ENCODE measurements at regions not wholly inside any gene's neighbourhood (a gene's known extent, or its start where the extent isn't known, plus 50 kb on each side); places are given as distances from the start of the nearest gene placed in this dataset.

DNA sequence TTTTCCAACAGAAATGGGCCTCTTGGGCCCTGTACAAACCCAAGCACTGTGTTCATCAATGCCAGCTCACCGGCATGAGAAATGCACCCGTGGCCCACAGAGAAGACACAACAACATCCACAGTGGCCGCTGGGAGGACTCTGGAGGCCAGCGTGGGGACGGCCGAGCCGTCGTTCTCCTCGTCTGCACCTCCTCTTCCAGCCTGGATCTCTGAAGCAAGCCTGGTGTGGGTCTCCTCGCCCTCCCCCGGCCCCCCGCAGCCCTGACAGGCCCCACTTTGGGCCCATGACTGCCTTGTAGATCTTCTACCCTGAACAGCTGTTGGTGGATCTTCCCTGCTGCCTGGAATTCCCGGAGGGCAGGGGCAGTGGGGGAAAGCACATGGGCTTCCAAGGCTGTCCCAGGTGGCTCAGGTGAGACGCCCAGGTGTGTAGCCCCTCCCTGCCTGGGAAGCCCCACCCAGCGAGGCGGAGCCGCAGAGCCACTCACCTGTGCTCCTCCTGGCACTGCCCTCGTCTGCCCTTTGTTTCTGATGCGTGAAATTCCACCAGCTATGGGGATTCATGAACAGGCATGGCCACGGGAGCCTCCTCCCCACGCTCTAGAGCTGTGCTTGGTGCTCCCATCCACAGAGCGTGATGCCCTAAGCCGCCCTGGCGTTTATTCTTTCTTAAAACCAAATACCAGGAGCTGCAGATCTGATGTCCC lies 225.9 kb downstream of the BRD1 start:
- Histone ChIP-seq H3K9ac (ENCODE audit: low read length) (no peak overlapping the region), H3K4me1 (ENCODE audit: control insufficient read depth in 2 of 2, insufficient read depth in 2 of 2, low read length in 2 of 2) (no peaks in the 10 kb centered on the region), H2AFZ (ENCODE audit: insufficient read depth, low read depth, low read length, poor library complexity, severe bottlenecking) (no peak overlapping the region), H3K27me3 (replicated peaks in 1 of 4; ENCODE audit: control extremely low read depth in 1 of 4, control insufficient read depth in 3 of 4, insufficient read depth in 4 of 4, low read length in 3 of 4) (no peaks in the 10 kb centered on the region), H3K4me2 (replicated peaks; ENCODE audit: low read depth, low read length, poor library complexity, severe bottlenecking) (no peak overlapping the region), H3K79me2 (ENCODE audit: control insufficient read depth, insufficient read depth, low read length) (peaks cover 68% of the 10 kb centered on the region), H3K4me3 (ENCODE audit: control extremely low read depth in 1 of 5, extremely low read depth in 1 of 5, insufficient read depth in 1 of 5, low read depth in 2 of 5, low read length in 4 of 5) (no peak overlapping the region), H3K36me3 (replicated peaks in 1 of 2; ENCODE audit: control extremely low read depth in 1 of 2, control insufficient read depth in 1 of 2, extremely low read depth in 1 of 2, insufficient read depth in 2 of 2, low read length in 1 of 2) (peaks cover 0 to 7% of the 10 kb centered on the region in 2 experiments), H3K9me3 (ENCODE audit: control extremely low read depth in 1 of 3, control insufficient read depth in 2 of 3, insufficient read depth in 1 of 3, low read length in 2 of 3) (peaks cover 1 to 22% (median 15%) of the 10 kb centered on the region in 3 donors), H3K27ac (ENCODE audit: low read length in 2 of 2) (no peak overlapping the region), H4K20me1 (ENCODE audit: control insufficient read depth, insufficient read depth, low read length, poor library complexity, severe bottlenecking) (peaks cover 36% of the 10 kb centered on the region)
- WGBS (ENCODE audit: insufficient coverage), result 96% methylated on average over 24 of the region's 24 CpGs
- H3K4me1 Mint-ChIP-seq, result no peaks in the 10 kb centered on the region
- ATAC-seq (ENCODE audit: low read depth), result no peak
- intact Hi-C loops (cut with micrococcal nuclease), result no loop called here
- no peak for TF ChIP-seq EZH2 (IDR thresholded peaks at IDR 0.05; ENCODE audit: borderline replicate concordance, insufficient read depth, low read depth, low read length, poor library complexity, severe bottlenecking)
- TF ChIP-seq, protein P1, sequence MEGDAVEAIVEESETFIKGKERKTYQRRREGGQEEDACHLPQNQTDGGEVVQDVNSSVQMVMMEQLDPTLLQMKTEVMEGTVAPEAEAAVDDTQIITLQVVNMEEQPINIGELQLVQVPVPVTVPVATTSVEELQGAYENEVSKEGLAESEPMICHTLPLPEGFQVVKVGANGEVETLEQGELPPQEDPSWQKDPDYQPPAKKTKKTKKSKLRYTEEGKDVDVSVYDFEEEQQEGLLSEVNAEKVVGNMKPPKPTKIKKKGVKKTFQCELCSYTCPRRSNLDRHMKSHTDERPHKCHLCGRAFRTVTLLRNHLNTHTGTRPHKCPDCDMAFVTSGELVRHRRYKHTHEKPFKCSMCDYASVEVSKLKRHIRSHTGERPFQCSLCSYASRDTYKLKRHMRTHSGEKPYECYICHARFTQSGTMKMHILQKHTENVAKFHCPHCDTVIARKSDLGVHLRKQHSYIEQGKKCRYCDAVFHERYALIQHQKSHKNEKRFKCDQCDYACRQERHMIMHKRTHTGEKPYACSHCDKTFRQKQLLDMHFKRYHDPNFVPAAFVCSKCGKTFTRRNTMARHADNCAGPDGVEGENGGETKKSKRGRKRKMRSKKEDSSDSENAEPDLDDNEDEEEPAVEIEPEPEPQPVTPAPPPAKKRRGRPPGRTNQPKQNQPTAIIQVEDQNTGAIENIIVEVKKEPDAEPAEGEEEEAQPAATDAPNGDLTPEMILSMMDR (IDR thresholded peaks at IDR 0.05), result no peak
- H3K27me3 Mint-ChIP-seq, result no peaks in the 10 kb centered on the region
- no peak overlapping the region for H3K4me3 Mint-ChIP-seq
- ChIA-PET CTCF (no interaction called here), POLR2A (no interaction called here)
- no peak for DNase-seq
- H3K27ac Mint-ChIP-seq, result no peak overlapping the region
- peaks cover 9% of the 10 kb centered on the region for H3K9me3 Mint-ChIP-seq (ENCODE audit: insufficient read depth)

DNA sequence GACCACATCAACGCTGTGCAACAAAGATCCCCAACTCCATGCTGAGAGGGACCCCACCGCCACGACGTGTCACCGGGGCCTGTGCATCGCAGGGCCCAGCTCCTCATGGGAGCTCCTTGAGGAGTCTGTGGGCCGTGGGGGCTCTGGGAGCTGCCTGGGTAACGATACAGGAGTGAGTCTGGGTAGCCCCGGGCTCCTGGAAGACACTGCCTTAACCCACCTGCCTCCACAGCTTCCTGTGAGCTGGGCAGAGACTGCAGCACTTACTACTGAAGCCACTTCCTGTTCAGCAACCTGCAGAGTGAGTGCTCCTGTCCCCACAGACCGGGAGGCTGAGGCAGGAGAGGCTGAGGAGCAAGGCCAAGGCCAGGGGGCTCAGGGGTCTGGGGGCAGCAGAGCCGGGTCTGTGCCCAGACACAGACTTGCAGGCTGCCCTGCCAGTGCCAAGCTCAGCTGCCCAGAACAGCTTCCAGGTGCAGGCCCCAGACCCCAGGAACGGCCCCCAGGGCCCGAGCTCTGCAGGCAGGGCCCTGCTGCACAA lies 226.7 kb downstream of the BRD1 start:
- Mint-ChIP-seq H3K4me3 (no peak overlapping the region), H3K27ac (no peak overlapping the region), H3K27me3 (no peaks in the 10 kb centered on the region), H3K9me3 (ENCODE audit: insufficient read depth) (peaks cover 9% of the 10 kb centered on the region), H3K4me1 (no peaks in the 10 kb centered on the region)
- no peaks in the 10 kb centered on the region for H3K4me1 ChIP-seq (ENCODE audit: control insufficient read depth in 2 of 2, insufficient read depth in 2 of 2, low read length in 2 of 2)
- CTCF ChIA-PET, result no interaction called here
- POLR2A ChIA-PET, result no interaction called here
- H2AFZ ChIP-seq (ENCODE audit: insufficient read depth, low read depth, low read length, poor library complexity, severe bottlenecking), result no peak overlapping the region
- no peak for DNase-seq
- peaks cover 42% of the 10 kb centered on the region for H4K20me1 ChIP-seq (ENCODE audit: control insufficient read depth, insufficient read depth, low read length, poor library complexity, severe bottlenecking)
- ATAC-seq (ENCODE audit: low read depth), result no peak
- peaks cover 61% of the 10 kb centered on the region for H3K79me2 ChIP-seq (ENCODE audit: control insufficient read depth, insufficient read depth, low read length)
- peaks cover 1 to 15% (median 15%) of the 10 kb centered on the region in 3 donors for H3K9me3 ChIP-seq (ENCODE audit: control extremely low read depth in 1 of 3, control insufficient read depth in 2 of 3, insufficient read depth in 1 of 3, low read length in 2 of 3)
- peaks cover under 1 to 7% of the 10 kb centered on the region in 2 experiments for H3K36me3 ChIP-seq (replicated peaks in 1 of 2; ENCODE audit: control extremely low read depth in 1 of 2, control insufficient read depth in 1 of 2, extremely low read depth in 1 of 2, insufficient read depth in 2 of 2, low read length in 1 of 2)
- WGBS (ENCODE audit: insufficient coverage), result 87% methylated on average over 13 of the region's 13 CpGs
- H3K4me2 ChIP-seq (replicated peaks; ENCODE audit: low read depth, low read length, poor library complexity, severe bottlenecking), result no peak overlapping the region
- no peak overlapping the region for H3K9ac ChIP-seq (ENCODE audit: low read length)
- TF ChIP-seq EZH2 (IDR thresholded peaks at IDR 0.05; ENCODE audit: borderline replicate concordance, insufficient read depth, low read depth, low read length, poor library complexity, severe bottlenecking), result no peak
- TF ChIP-seq, protein P1 (IDR thresholded peaks at IDR 0.05), result no peak
- H3K4me3 ChIP-seq (ENCODE audit: control extremely low read depth in 1 of 5, extremely low read depth in 1 of 5, insufficient read depth in 1 of 5, low read depth in 2 of 5, low read length in 4 of 5), result no peak overlapping the region
- no peak overlapping the region for H3K27ac ChIP-seq (ENCODE audit: low read length in 2 of 2)
- intact Hi-C loops (cut with micrococcal nuclease), result no loop called here
- no peaks in the 10 kb centered on the region for H3K27me3 ChIP-seq (replicated peaks in 1 of 4; ENCODE audit: control extremely low read depth in 1 of 4, control insufficient read depth in 3 of 4, insufficient read depth in 4 of 4, low read length in 3 of 4)
